GM10266 (cell line): ENCODE measurements at regions not wholly inside any gene's neighbourhood (a gene's known extent, or its start where the extent isn't known, plus 50 kb on each side); places are given as distances from the start of the nearest gene placed in this dataset.
"Not testable (repeated sequence)": the region's sequence is repeated elsewhere in the genome, so short reads cannot be mapped to it uniquely, and the experiment has no call there.

Experiments used
- DNase-seq: peaks from one replicate; pipeline ENCODE4 v3.0.0; 2012; ENCODE audit errors: extremely low spot score
- TF ChIP-seq, protein P1 (sequence below): IDR thresholded peaks from 2 replicates; pipeline ENCODE4 v1.5.1; 2012; ENCODE audit warnings: mild to moderate bottlenecking, low read depth; ENCODE audit not compliant: control insufficient read depth, insufficient read depth; ENCODE audit errors: missing control alignments

DNA sequence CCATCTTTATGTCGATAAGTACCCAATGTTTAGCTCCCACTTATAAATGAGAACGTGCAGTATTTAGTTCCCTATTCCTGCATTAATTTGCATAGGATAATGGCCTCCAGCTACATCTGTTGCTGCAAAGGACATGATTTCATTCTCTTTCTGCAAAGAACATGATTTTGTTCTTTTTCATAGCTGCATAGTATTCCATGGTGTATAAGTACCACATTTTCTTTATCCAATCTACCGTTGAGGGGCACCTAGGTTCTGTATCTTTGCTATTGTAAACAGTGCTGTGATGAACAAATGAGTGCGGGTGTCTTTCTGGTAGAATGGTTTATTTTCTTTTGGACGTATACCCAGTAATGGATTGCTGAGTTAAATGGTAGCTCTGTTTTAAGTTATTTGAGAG is 63.0 kb downstream of the HLX start:
- TF ChIP-seq, protein P1, sequence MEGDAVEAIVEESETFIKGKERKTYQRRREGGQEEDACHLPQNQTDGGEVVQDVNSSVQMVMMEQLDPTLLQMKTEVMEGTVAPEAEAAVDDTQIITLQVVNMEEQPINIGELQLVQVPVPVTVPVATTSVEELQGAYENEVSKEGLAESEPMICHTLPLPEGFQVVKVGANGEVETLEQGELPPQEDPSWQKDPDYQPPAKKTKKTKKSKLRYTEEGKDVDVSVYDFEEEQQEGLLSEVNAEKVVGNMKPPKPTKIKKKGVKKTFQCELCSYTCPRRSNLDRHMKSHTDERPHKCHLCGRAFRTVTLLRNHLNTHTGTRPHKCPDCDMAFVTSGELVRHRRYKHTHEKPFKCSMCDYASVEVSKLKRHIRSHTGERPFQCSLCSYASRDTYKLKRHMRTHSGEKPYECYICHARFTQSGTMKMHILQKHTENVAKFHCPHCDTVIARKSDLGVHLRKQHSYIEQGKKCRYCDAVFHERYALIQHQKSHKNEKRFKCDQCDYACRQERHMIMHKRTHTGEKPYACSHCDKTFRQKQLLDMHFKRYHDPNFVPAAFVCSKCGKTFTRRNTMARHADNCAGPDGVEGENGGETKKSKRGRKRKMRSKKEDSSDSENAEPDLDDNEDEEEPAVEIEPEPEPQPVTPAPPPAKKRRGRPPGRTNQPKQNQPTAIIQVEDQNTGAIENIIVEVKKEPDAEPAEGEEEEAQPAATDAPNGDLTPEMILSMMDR: no peak
- DNase-seq: no peak

DNA sequence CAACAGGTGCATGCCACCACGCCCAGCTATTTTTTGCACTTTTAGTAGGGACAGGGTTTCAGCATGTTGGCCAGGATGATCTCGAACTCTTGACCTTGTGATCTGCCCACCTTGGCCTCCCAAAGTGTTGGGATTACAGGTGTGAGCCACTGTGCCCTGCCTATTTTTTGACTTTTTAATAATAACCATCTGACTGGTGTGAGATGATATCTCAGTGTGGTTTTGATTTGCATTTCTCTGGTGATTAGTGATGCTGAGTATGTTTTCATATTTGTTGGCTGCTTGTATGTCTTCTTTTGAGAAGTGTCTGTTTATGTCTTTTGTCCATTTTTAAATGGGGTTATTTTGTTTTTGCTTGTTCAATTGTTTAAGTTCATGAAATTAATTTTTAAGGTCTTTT is 63.7 kb downstream of the HLX start:
- DNase-seq: not testable (repeated sequence)

DNA sequence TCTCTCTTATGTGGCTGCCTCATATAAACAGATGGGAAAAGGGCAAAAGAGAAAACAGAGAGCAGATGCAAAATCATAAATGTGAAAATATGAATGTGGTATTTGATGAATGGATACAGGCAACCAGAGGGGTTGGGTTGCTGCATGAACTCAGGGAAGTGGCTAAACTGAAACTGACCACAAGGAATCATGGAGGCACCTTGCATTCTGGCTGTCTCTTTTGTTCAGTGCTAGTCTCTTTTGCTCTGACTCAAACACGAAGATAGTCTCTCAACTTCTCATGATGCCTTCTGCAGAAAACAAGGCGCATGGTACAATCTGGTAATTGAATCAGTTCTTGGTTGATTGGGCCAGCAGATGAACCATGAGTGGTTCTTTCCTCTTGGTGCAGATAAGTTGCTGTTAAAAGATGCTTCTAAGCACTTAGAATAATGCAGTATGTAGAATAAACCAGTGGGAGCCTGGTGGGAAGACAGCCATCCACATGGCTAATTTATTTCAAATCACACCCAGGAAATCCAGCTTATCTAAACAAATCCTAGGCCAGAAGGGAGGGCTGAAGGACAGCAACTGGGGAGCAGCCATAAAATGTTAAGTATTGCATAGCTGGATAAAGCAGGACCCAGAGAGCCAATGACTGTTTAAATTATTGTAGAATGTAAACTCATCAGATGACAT is 64.2 kb downstream of the HLX start:
- TF ChIP-seq, protein P1: no peak

DNA sequence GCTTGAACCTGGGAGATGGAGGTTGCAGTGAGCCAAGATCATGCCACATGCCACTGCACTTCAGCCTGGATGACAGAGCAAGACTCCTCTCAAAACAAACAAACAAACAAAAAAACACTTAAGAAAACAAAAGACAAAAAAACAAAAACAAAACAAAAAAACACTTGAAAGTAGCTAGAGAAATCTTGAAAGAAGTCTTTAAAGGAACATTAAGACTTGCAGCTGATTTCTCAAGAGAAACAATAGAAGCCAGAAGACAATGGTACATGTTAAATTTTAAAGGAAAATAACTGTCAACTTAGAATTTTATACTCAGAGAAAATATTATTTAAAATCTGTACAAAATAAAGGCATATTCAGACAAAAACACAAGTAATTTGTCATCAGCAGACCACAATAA is 71.3 kb downstream of the HLX start:
- no peak for DNase-seq
- TF ChIP-seq, protein P1: no peak

More for the DNA sequence above, 64.2 kb downstream of the HLX start:
- DNase-seq: no peak

DNA sequence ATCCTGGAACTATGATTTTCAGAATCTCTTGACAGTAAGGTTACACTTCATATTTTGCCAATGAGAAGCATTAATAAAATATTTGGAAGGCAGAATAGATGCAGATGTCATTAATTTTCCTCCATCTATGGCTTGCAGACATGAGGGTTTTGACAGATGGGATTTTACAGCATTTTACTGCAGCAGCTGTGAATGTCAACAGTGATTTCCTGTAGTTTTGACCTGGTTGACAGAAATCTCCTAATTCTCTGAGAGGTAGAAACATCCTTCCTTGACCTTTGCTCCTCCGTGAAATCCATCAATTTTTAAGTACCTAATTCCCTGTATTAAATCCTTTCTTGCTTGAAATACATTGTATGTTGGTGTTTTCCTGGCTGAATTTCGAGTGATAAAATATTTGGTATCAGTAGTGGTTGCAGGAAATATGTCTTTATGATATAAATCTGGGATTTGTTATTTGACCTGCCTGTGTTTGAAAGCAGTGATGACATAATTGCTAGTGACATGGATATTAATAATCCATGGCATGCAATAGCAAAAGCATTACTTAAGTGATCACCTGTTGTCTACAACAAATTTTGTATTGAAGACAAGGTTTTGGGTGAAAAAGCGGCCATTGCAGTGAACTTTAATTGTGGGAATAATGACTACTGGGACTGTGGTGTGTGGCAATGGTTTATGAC is 73.9 kb downstream of the HLX start:
- TF ChIP-seq, protein P1: no peak
- DNase-seq: no peak

DNA sequence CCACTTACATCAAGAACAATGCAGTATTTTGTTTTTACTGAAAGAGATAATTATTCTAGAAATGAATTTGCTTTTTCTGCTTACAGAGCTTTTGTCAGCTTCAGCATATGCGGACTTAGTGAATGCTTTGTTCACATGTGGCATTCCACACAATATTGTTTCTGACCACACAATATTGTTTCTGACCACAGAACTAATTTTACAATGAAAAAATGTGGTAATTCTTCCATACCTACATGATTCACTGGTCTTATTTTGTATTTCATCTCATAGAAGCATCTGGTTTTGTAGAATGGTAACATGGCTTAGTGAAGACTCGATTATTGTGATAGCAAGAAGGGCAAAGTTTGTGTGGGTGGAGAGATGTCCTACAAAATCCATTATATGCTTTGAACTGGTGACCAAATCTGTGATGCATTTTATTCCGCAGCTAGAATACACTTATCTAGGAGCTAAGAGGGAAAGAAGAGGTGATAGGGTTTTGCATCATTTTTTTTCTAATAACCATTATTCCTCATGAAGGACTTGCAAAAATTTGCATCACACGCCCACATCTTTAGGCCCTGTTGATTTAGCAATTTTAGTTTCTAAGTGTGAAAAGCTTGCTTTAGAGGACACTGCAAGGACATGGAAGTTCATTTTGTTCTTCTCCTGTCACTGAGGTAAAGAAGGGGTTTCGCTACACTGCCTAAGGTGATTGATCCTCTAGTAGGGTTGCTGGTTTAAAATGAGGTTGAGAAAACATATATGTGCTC is 75.3 kb downstream of the HLX start:
- no peak for DNase-seq
- TF ChIP-seq, protein P1: no peak

DNA sequence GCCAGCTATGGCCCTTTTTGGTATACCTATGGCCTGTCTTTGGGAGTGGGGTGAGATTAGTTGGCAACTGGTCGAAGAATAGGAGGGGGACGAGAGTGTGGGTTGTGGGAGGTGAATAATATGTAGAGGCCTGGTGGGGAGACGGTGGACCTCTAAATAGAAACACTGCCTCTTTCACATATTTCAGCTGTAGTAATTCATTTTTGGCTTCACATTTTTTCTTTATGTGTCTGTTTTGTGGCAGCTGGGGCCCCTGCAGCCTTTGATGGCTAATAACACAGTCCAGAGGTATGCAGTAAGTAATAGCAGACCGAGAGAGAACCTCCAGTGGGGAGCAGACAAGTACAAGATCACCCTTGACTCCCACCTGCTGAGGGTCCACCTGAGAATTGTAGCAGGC is 75.9 kb downstream of the HLX start:
- TF ChIP-seq, protein P1: no peak
- DNase-seq: no peak
